GM23338 (cell line): ENCODE measurements at regions not wholly inside any gene's neighbourhood (a gene's known extent, or its start where the extent isn't known, plus 50 kb on each side); places are given as distances from the start of the nearest gene placed in this dataset.

Experiments
- ATAC-seq: fragments of 200-7000 bp; cut with Tn5 transposase; 3 replicates; pipeline ENCODE4 v1.9.1; 2020
- DNase-seq: peaks from one replicate; pipeline ENCODE4 v3.0.0-alpha.2; 2015; ENCODE audit warnings: low spot score
- H2AFZ ChIP-seq: fragments of 200-600 bp; sonication (generic); 2 replicates; pipeline ENCODE4 v1.8.0; 2016; ENCODE audit warnings: antibody characterized with exemption, mild to moderate bottlenecking, moderate library complexity
- H3F3A ChIP-seq: fragments of 200-600 bp; sonication (generic); replicated peaks from 2 replicates; pipeline ENCODE4 v1.8.0; 2017; ENCODE audit warnings: antibody characterized with exemption, mixed run types, low read depth
- H3K27ac ChIP-seq: fragments of 200-600 bp; sonication (generic); 2 replicates; pipeline ENCODE4 v1.6.1; 2016; ENCODE audit warnings: low read depth
- H3K27me3 ChIP-seq: fragments of 200-600 bp; sonication (generic); 2 replicates; pipeline ENCODE4 v1.8.0; 2016; ENCODE audit warnings: mild to moderate bottlenecking, mixed run types, moderate library complexity; ENCODE audit not compliant: insufficient read depth
- H3K36me3 ChIP-seq: fragments of 200-600 bp; sonication (generic); 2 replicates; pipeline ENCODE4 v1.8.0; 2016; ENCODE audit warnings: mild to moderate bottlenecking; ENCODE audit not compliant: insufficient read depth
- H3K4me1 ChIP-seq: fragments of 200-600 bp; sonication (generic); 2 replicates; pipeline ENCODE4 v1.8.0; 2016; ENCODE audit warnings: mild to moderate bottlenecking, moderate library complexity; ENCODE audit not compliant: insufficient read depth
- H3K4me2 ChIP-seq: fragments of 200-600 bp; sonication (generic); 2 replicates; pipeline ENCODE4 v1.7.1; 2017; ENCODE audit warnings: mixed run types
- H3K4me3 ChIP-seq: fragments of 200-600 bp; sonication (generic); 2 replicates; pipeline ENCODE4 v1.6.1; 2016; ENCODE audit warnings: mixed run types
- H3K79me2 ChIP-seq: fragments of 200-600 bp; sonication (generic); replicated peaks from 2 replicates; pipeline ENCODE4 v1.8.0; 2017; ENCODE audit warnings: mild to moderate bottlenecking; ENCODE audit not compliant: insufficient read depth
- H3K9me2 ChIP-seq: fragments of 200-600 bp; sonication (generic); 2 replicates; pipeline ENCODE4 v1.8.0; 2017; ENCODE audit not compliant: insufficient read depth
- H4K20me1 ChIP-seq: fragments of 200-600 bp; sonication (generic); replicated peaks from 2 replicates; pipeline ENCODE4 v1.8.0; 2017; ENCODE audit warnings: mild to moderate bottlenecking; ENCODE audit not compliant: insufficient read depth
- H3K27ac Mint-ChIP-seq: 2 replicates; pipeline ENCODE4 v1.8.0; 2020; ENCODE audit warnings: inconsistent platforms, mild to moderate bottlenecking, moderate library complexity, mixed read lengths
- H3K27me3 Mint-ChIP-seq: 3 replicates; pipeline ENCODE4 v1.8.0; 2022; ENCODE audit warnings: low read depth, mild to moderate bottlenecking, moderate library complexity, mixed read lengths, inconsistent platforms; ENCODE audit not compliant: insufficient read depth, poor library complexity
- H3K36me3 Mint-ChIP-seq: 3 replicates; pipeline ENCODE4 v1.8.0; 2021; ENCODE audit warnings: low read depth, mild to moderate bottlenecking, inconsistent platforms, moderate library complexity, mixed read lengths
- H3K4me1 Mint-ChIP-seq: 3 replicates; pipeline ENCODE4 v1.8.0; 2020; ENCODE audit warnings: mild to moderate bottlenecking, inconsistent platforms, mixed read lengths
- H3K4me3 Mint-ChIP-seq: 3 replicates; pipeline ENCODE4 v1.8.0; 2021; ENCODE audit warnings: moderate library complexity, mild to moderate bottlenecking, inconsistent platforms, mixed read lengths
- H3K9me3 Mint-ChIP-seq: 3 replicates; pipeline ENCODE4 v1.8.0; 2020; ENCODE audit warnings: moderate library complexity, mild to moderate bottlenecking, inconsistent platforms, mixed read lengths
- CREB1 ChIP-seq: fragments of 250-450 bp; sonication (Bioruptor Pico); IDR thresholded peaks from 2 replicates; pipeline ENCODE4 v1.5.0; 2020; ENCODE audit warnings: low read depth, mild to moderate bottlenecking, moderate library complexity
- EZH2 ChIP-seq: fragments of 200-600 bp; sonication (generic); IDR thresholded peaks from one replicate; pipeline ENCODE4 v1.8.0; 2017; ENCODE audit warnings: antibody characterized with exemption, mild to moderate bottlenecking, low read depth; ENCODE audit not compliant: unreplicated experiment
- EZH2phosphoT487 ChIP-seq: fragments of 200-600 bp; sonication (generic); IDR thresholded peaks from one replicate; pipeline ENCODE4 v1.8.1; 2018; ENCODE audit warnings: antibody characterized with exemption; ENCODE audit not compliant: unreplicated experiment
- JUNB ChIP-seq: IDR thresholded peaks from one replicate; pipeline ENCODE4 v1.6.1; 2016; ENCODE audit warnings: antibody characterized with exemption; ENCODE audit not compliant: unreplicated experiment
- NANOG ChIP-seq: IDR thresholded peaks from 2 replicates; pipeline ENCODE4 v1.6.1; 2016; ENCODE audit warnings: antibody characterized with exemption, borderline replicate concordance
- POLR2AphosphoS5 ChIP-seq: IDR thresholded peaks from 2 replicates; pipeline ENCODE4 v1.6.1; 2016; ENCODE audit warnings: antibody characterized with exemption, low read depth
- STAT1 ChIP-seq: IDR thresholded peaks from one replicate; pipeline ENCODE4 v1.6.1; 2016; ENCODE audit warnings: antibody characterized with exemption; ENCODE audit not compliant: unreplicated experiment
- ZNF114 ChIP-seq: fragments of 250-450 bp; sonication (Bioruptor Pico); IDR thresholded peaks from 2 replicates; pipeline ENCODE4 v1.5.0; 2020; ENCODE audit warnings: mild to moderate bottlenecking, moderate library complexity
- ZNF331 ChIP-seq: fragments of 250-450 bp; sonication (Bioruptor Pico); IDR thresholded peaks from 2 replicates; pipeline ENCODE4 v1.5.0; 2020; ENCODE audit warnings: low read depth, mild to moderate bottlenecking, moderate library complexity
- TF ChIP-seq, protein P1 (sequence below): IDR thresholded peaks from 2 replicates; pipeline ENCODE4 v1.6.1; 2016; ENCODE audit warnings: antibody characterized with exemption
- TF ChIP-seq, protein P2 (sequence below): fragments of 250-450 bp; sonication (Bioruptor Pico); IDR thresholded peaks from 2 replicates; pipeline ENCODE4 v1.5.0; 2020; ENCODE audit warnings: mild to moderate bottlenecking, moderate library complexity
- TF ChIP-seq, protein P3 (sequence below): IDR thresholded peaks from one replicate; pipeline ENCODE4 v1.6.1; 2018; ENCODE audit warnings: antibody characterized with exemption; ENCODE audit not compliant: unreplicated experiment
- TF ChIP-seq, protein P4 (sequence below), 2 experiments: fragments of 200-600 bp in 1 of 2; sonication (generic) in 1 of 2; conservative IDR thresholded peaks; 2 replicates each; pipeline versions ENCODE4 v1.5.1 to v1.6.1; 2016 to 2017; ENCODE audit warnings: antibody characterized with exemption in 2 of 2, low read depth in 2 of 2, mild to moderate bottlenecking in 2 of 2, moderate library complexity in 1 of 2

DNA sequence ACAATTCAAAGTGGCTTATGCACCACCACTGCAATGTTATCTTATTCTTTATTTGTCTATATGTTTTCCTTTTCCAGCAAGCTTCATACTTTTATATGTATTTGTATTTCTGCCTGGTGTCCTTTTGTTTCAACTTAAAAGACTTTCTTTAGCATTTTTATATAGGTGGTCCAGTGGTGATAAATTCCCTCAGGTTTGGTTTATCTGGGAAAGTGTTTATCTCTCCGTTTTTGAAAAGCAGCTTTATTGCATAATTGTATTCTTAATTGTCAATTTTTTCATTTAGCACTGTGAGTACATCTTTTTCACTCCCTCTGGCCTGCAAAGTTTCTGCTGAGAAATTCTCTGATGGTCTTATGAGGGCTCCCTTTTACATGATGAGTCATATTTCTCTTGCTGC lies 479.0 kb upstream of the GRID2 start:
- H3K27me3 ChIP-seq: no peaks in the 10 kb centered on the region
- DNase-seq (no peak), ATAC-seq (no peak)
- no peaks in the 10 kb centered on the region; the same call in 1 of the 2 replicates for H3K9me2 ChIP-seq
- H3F3A ChIP-seq: no peaks in the 10 kb centered on the region
- peaks cover 4% of the 10 kb centered on the region for H3K27me3 Mint-ChIP-seq
- no peaks in the 10 kb centered on the region for H4K20me1 ChIP-seq
- no peak overlapping the region for H3K4me3 ChIP-seq
- H2AFZ ChIP-seq: no peak overlapping the region
- H3K4me1 ChIP-seq: no peaks in the 10 kb centered on the region
- H3K27ac ChIP-seq: no peak overlapping the region
- H3K36me3 Mint-ChIP-seq: peaks cover 13% of the 10 kb centered on the region
- H3K36me3 ChIP-seq: no peaks in the 10 kb centered on the region; the same call in 1 of the 2 replicates
- TF ChIP-seq, protein P1, sequence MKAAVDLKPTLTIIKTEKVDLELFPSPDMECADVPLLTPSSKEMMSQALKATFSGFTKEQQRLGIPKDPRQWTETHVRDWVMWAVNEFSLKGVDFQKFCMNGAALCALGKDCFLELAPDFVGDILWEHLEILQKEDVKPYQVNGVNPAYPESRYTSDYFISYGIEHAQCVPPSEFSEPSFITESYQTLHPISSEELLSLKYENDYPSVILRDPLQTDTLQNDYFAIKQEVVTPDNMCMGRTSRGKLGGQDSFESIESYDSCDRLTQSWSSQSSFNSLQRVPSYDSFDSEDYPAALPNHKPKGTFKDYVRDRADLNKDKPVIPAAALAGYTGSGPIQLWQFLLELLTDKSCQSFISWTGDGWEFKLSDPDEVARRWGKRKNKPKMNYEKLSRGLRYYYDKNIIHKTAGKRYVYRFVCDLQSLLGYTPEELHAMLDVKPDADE: no peak
- TF ChIP-seq, protein P2, sequence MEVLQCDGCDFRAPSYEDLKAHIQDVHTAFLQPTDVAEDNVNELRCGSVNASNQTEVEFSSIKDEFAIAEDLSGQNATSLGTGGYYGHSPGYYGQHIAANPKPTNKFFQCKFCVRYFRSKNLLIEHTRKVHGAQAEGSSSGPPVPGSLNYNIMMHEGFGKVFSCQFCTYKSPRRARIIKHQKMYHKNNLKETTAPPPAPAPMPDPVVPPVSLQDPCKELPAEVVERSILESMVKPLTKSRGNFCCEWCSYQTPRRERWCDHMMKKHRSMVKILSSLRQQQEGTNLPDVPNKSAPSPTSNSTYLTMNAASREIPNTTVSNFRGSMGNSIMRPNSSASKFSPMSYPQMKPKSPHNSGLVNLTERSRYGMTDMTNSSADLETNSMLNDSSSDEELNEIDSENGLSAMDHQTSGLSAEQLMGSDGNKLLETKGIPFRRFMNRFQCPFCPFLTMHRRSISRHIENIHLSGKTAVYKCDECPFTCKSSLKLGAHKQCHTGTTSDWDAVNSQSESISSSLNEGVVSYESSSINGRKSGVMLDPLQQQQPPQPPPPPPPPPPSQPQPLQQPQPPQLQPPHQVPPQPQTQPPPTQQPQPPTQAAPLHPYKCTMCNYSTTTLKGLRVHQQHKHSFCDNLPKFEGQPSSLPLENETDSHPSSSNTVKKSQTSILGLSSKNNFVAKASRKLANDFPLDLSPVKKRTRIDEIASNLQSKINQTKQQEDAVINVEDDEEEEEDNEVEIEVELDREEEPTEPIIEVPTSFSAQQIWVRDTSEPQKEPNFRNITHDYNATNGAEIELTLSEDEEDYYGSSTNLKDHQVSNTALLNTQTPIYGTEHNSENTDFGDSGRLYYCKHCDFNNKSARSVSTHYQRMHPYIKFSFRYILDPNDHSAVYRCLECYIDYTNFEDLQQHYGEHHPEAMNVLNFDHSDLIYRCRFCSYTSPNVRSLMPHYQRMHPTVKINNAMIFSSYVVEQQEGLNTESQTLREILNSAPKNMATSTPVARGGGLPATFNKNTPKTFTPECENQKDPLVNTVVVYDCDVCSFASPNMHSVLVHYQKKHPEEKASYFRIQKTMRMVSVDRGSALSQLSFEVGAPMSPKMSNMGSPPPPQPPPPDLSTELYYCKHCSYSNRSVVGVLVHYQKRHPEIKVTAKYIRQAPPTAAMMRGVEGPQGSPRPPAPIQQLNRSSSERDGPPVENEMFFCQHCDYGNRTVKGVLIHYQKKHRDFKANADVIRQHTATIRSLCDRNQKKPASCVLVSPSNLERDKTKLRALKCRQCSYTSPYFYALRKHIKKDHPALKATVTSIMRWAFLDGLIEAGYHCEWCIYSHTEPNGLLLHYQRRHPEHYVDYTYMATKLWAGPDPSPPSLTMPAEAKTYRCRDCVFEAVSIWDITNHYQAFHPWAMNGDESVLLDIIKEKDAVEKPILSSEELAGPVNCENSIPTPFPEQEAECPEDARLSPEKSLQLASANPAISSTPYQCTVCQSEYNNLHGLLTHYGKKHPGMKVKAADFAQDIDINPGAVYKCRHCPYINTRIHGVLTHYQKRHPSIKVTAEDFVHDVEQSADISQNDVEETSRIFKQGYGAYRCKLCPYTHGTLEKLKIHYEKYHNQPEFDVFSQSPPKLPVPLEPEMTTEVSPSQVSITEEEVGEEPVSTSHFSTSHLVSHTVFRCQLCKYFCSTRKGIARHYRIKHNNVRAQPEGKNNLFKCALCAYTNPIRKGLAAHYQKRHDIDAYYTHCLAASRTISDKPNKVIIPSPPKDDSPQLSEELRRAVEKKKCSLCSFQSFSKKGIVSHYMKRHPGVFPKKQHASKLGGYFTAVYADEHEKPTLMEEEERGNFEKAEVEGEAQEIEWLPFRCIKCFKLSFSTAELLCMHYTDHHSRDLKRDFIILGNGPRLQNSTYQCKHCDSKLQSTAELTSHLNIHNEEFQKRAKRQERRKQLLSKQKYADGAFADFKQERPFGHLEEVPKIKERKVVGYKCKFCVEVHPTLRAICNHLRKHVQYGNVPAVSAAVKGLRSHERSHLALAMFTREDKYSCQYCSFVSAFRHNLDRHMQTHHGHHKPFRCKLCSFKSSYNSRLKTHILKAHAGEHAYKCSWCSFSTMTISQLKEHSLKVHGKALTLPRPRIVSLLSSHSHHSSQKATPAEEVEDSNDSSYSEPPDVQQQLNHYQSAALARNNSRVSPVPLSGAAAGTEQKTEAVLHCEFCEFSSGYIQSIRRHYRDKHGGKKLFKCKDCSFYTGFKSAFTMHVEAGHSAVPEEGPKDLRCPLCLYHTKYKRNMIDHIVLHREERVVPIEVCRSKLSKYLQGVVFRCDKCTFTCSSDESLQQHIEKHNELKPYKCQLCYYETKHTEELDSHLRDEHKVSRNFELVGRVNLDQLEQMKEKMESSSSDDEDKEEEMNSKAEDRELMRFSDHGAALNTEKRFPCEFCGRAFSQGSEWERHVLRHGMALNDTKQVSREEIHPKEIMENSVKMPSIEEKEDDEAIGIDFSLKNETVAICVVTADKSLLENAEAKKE (CRISPR knock-in tag): no peak
- TF ChIP-seq ZNF331 (CRISPR knock-in tag) (no peak), NANOG (no peak), EZH2 (no peak), POLR2AphosphoS5 (no peak), JUNB (no peak), STAT1 (no peak), CREB1 (no peak), EZH2phosphoT487 (no peak), ZNF114 (CRISPR knock-in tag) (no peak)
- TF ChIP-seq, protein P3, sequence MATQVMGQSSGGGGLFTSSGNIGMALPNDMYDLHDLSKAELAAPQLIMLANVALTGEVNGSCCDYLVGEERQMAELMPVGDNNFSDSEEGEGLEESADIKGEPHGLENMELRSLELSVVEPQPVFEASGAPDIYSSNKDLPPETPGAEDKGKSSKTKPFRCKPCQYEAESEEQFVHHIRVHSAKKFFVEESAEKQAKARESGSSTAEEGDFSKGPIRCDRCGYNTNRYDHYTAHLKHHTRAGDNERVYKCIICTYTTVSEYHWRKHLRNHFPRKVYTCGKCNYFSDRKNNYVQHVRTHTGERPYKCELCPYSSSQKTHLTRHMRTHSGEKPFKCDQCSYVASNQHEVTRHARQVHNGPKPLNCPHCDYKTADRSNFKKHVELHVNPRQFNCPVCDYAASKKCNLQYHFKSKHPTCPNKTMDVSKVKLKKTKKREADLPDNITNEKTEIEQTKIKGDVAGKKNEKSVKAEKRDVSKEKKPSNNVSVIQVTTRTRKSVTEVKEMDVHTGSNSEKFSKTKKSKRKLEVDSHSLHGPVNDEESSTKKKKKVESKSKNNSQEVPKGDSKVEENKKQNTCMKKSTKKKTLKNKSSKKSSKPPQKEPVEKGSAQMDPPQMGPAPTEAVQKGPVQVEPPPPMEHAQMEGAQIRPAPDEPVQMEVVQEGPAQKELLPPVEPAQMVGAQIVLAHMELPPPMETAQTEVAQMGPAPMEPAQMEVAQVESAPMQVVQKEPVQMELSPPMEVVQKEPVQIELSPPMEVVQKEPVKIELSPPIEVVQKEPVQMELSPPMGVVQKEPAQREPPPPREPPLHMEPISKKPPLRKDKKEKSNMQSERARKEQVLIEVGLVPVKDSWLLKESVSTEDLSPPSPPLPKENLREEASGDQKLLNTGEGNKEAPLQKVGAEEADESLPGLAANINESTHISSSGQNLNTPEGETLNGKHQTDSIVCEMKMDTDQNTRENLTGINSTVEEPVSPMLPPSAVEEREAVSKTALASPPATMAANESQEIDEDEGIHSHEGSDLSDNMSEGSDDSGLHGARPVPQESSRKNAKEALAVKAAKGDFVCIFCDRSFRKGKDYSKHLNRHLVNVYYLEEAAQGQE: no peak
- TF ChIP-seq, protein P4, sequence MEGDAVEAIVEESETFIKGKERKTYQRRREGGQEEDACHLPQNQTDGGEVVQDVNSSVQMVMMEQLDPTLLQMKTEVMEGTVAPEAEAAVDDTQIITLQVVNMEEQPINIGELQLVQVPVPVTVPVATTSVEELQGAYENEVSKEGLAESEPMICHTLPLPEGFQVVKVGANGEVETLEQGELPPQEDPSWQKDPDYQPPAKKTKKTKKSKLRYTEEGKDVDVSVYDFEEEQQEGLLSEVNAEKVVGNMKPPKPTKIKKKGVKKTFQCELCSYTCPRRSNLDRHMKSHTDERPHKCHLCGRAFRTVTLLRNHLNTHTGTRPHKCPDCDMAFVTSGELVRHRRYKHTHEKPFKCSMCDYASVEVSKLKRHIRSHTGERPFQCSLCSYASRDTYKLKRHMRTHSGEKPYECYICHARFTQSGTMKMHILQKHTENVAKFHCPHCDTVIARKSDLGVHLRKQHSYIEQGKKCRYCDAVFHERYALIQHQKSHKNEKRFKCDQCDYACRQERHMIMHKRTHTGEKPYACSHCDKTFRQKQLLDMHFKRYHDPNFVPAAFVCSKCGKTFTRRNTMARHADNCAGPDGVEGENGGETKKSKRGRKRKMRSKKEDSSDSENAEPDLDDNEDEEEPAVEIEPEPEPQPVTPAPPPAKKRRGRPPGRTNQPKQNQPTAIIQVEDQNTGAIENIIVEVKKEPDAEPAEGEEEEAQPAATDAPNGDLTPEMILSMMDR (conservative IDR thresholded peaks at IDR 0.05; ENCODE audit: low read depth in 2 of 2): no peak
- H3K4me1 Mint-ChIP-seq: no peaks in the 10 kb centered on the region
- H3K4me3 Mint-ChIP-seq: no peak overlapping the region
- H3K9me3 Mint-ChIP-seq: peaks cover 27% of the 10 kb centered on the region
- no peak overlapping the region for H3K4me2 ChIP-seq
- H3K27ac Mint-ChIP-seq: no peak overlapping the region
- no peaks in the 10 kb centered on the region for H3K79me2 ChIP-seq
